SU-DHL-6 (cell line): ENCODE measurements at regions not wholly inside any gene's neighbourhood (a gene's known extent, or its start where the extent isn't known, plus 50 kb on each side); places are given as distances from the start of the nearest gene placed in this dataset.

Experiments used
- H2AFZ ChIP-seq: fragments of 200-600 bp; sonication (generic); 2 replicates; pipeline ENCODE4 v1.6.1; 2014; ENCODE audit warnings: low read depth, mild to moderate bottlenecking, moderate library complexity, mixed read lengths, antibody characterized with exemption, low read length; ENCODE audit not compliant: severe bottlenecking
- H3F3A ChIP-seq: fragments of 200-600 bp; shearing (Covaris generic); 2 replicates; pipeline ENCODE4 v1.6.0; 2016; ENCODE audit warnings: antibody characterized with exemption, mild to moderate bottlenecking; ENCODE audit not compliant: insufficient read depth
- H3K27ac ChIP-seq: fragments of 200-600 bp; sonication (generic); 2 replicates; pipeline ENCODE4 v1.5.1; 2016; ENCODE audit warnings: low read depth, mild to moderate bottlenecking, low read length, moderate library complexity, mixed read lengths
- H3K27me3 ChIP-seq: fragments of 200-600 bp; sonication (generic), shearing (Covaris generic); 2 replicates; pipeline ENCODE4 v1.6.0; 2014; ENCODE audit warnings: mild to moderate bottlenecking, low read length
- H3K36me3 ChIP-seq: fragments of 200-600 bp; sonication (generic); 2 replicates; pipeline ENCODE4 v1.6.1; 2014; ENCODE audit warnings: mild to moderate bottlenecking, low read length, mixed read lengths
- H3K4me2 ChIP-seq: fragments of 300-600, 200-600 bp; shearing (Covaris generic), sonication (generic); 2 replicates; pipeline ENCODE4 v1.6.0; 2014; ENCODE audit warnings: low read length, low read depth, mild to moderate bottlenecking; ENCODE audit not compliant: poor library complexity, severe bottlenecking
- H3K4me3 ChIP-seq: fragments of 200-600 bp; sonication (generic); 2 replicates; pipeline ENCODE4 v1.5.1; 2014; ENCODE audit warnings: antibody characterized with exemption, low read length, mild to moderate bottlenecking, mixed read lengths; ENCODE audit not compliant: insufficient read depth, poor library complexity, severe bottlenecking
- H3K79me2 ChIP-seq: fragments of 200-600 bp; sonication (generic); 2 replicates; pipeline ENCODE4 v1.6.1; 2014; ENCODE audit warnings: mild to moderate bottlenecking, low read length, moderate library complexity; ENCODE audit not compliant: insufficient read depth
- H3K9ac ChIP-seq: fragments of 200-600 bp; sonication (generic); 2 replicates; pipeline ENCODE4 v1.7.0; 2014; ENCODE audit warnings: mild to moderate bottlenecking, low read length
- H3K9me2 ChIP-seq: fragments of 200-600 bp; sonication (generic); replicated peaks from 2 replicates; pipeline ENCODE4 v1.6.1; 2014; ENCODE audit warnings: low read length; ENCODE audit not compliant: insufficient read depth
- H3K9me3 ChIP-seq: fragments of 200-600 bp; sonication (generic); 2 replicates; pipeline ENCODE4 v1.6.1; 2014; ENCODE audit warnings: low read length, mixed read lengths; ENCODE audit not compliant: insufficient read depth
- H4K20me1 ChIP-seq: fragments of 200-600 bp; sonication (generic); 2 replicates; pipeline ENCODE4 v1.6.1; 2014; ENCODE audit warnings: low read depth, mild to moderate bottlenecking, antibody characterized with exemption, low read length, moderate library complexity, mixed read lengths
- CTCF ChIP-seq: fragments of 200-600 bp; sonication (generic); IDR thresholded peaks from one replicate; pipeline ENCODE4 v1.5.1; 2017; ENCODE audit warnings: antibody characterized with exemption, mild to moderate bottlenecking, low read length, moderate library complexity; ENCODE audit not compliant: insufficient read depth, poor library complexity, severe bottlenecking
- EZH2phosphoT487 ChIP-seq: fragments of 200-600 bp; sonication (generic), shearing (Covaris generic); conservative IDR thresholded peaks from 2 replicates; pipeline ENCODE4 v1.6.1; 2018; ENCODE audit warnings: mild to moderate bottlenecking, antibody characterized with exemption, low read length, moderate library complexity, mixed read lengths

GRCh38 chr15:93989440-93989998 lies 241.8 kb upstream of the MCTP2 start:
- Histone ChIP-seq H3K9ac (no peak overlapping the region), H3K27me3 (no peaks in the 10 kb centered on the region), H4K20me1 (no peaks in the 10 kb centered on the region), H3K9me2 (no peaks in the 10 kb centered on the region), H3K79me2 (no peaks in the 10 kb centered on the region), H3F3A (no peaks in the 10 kb centered on the region), H3K27ac (no peak overlapping the region), H3K4me2 (no peak overlapping the region), H3K9me3 (no peaks in the 10 kb centered on the region), H3K36me3 (no peaks in the 10 kb centered on the region), H2AFZ (no peak overlapping the region), H3K4me3 (no peak overlapping the region)
- no peak for TF ChIP-seq CTCF
- TF ChIP-seq EZH2phosphoT487, result no peak

GRCh38 chr15:93987068-93987467 lies 244.3 kb upstream of the MCTP2 start:
- Histone ChIP-seq H3K4me2 (no peak overlapping the region), H3K27ac (no peak overlapping the region), H3K9ac (no peak overlapping the region), H3F3A (no peaks in the 10 kb centered on the region), H3K27me3 (no peaks in the 10 kb centered on the region), H4K20me1 (no peaks in the 10 kb centered on the region), H2AFZ (no peak overlapping the region), H3K79me2 (no peaks in the 10 kb centered on the region), H3K36me3 (no peaks in the 10 kb centered on the region), H3K4me3 (no peak overlapping the region), H3K9me3 (no peaks in the 10 kb centered on the region), H3K9me2 (no peaks in the 10 kb centered on the region)
- TF ChIP-seq EZH2phosphoT487, result no peak
- no peak for TF ChIP-seq CTCF

- Histone ChIP-seq H3K27me3 (no peaks in the 10 kb centered on the region), H3K9me3 (no peaks in the 10 kb centered on the region), H4K20me1 (no peaks in the 10 kb centered on the region), H3K27ac (no peak overlapping the region), H3K4me2 (no peak overlapping the region), H3K4me3 (no peak overlapping the region), H3F3A (no peaks in the 10 kb centered on the region), H3K79me2 (no peaks in the 10 kb centered on the region), H3K36me3 (no peaks in the 10 kb centered on the region), H3K9me2 (no peaks in the 10 kb centered on the region), H2AFZ (no peak overlapping the region), H3K9ac (no peak overlapping the region)
- TF ChIP-seq CTCF (no peak), EZH2phosphoT487 (no peak)
Observed at GRCh38 chr15:93986400-93986984, 244.9 kb upstream of the MCTP2 start.
